Smooth muscle cell (in vitro differentiated cells): ENCODE measurements at regions not wholly inside any gene's neighbourhood (a gene's known extent, or its start where the extent isn't known, plus 50 kb on each side); places are given as distances from the start of the nearest gene placed in this dataset.

ENCODE experiments used
- DNase-seq: peaks from one replicate; lab custom pipeline; 2025; ENCODE audit not compliant: unreplicated experiment; lab: John Stamatoyannopoulos, UW
- H2AFZ ChIP-seq: fragments of 200-600 bp; sonication (generic); 2 replicates; pipeline ENCODE4 v1.6.0; 2016; ENCODE audit warnings: antibody characterized with exemption, low read depth, mild to moderate bottlenecking
- H3F3A ChIP-seq: fragments of 200-600 bp; sonication (generic); 2 replicates; pipeline ENCODE4 v1.6.0; 2017; ENCODE audit warnings: antibody characterized with exemption, low read depth
- H3K27ac ChIP-seq: fragments of 200-600 bp; sonication (generic); 2 replicates; pipeline ENCODE4 v1.5.1; 2016; ENCODE audit warnings: low read depth, mild to moderate bottlenecking
- H3K27me3 ChIP-seq: fragments of 200-600 bp; sonication (generic); 2 replicates; pipeline ENCODE4 v1.6.1; 2016; ENCODE audit warnings: low read depth, mild to moderate bottlenecking
- H3K36me3 ChIP-seq: fragments of 200-600 bp; sonication (generic); 2 replicates; pipeline ENCODE4 v1.5.1; 2016; ENCODE audit warnings: low read depth
- H3K4me1 ChIP-seq: fragments of 200-600 bp; sonication (generic); 2 replicates; pipeline ENCODE4 v1.5.1; 2016; ENCODE audit warnings: low read depth
- H3K4me2 ChIP-seq: fragments of 200-600 bp; sonication (generic); 2 replicates; pipeline ENCODE4 v1.6.0; 2016; ENCODE audit warnings: mild to moderate bottlenecking
- H3K4me3 ChIP-seq: fragments of 200-600 bp; sonication (generic); 2 replicates; pipeline ENCODE4 v1.5.1; 2016; ENCODE audit warnings: mild to moderate bottlenecking
- H3K79me2 ChIP-seq: fragments of 200-600 bp; sonication (generic); 2 replicates; pipeline ENCODE4 v1.6.0; 2016; ENCODE audit warnings: low read depth, mild to moderate bottlenecking
- H3K9ac ChIP-seq: fragments of 200-600 bp; sonication (generic); 2 replicates; pipeline ENCODE4 v1.6.0; 2016; ENCODE audit warnings: low read depth
- H3K9me3 ChIP-seq: fragments of 200-600 bp; sonication (generic); replicated peaks from 2 replicates; pipeline ENCODE4 v1.5.1; 2016; ENCODE audit warnings: low read depth
- H4K20me1 ChIP-seq: fragments of 200-600 bp; sonication (generic); 2 replicates; pipeline ENCODE4 v1.6.0; 2016; ENCODE audit warnings: low read depth
- WGBS: methylation state at CpG from one replicate; pipeline ENCODE4 v1.1.7; 2016; ENCODE audit warnings: low lambda C conversion rate; 5-methylcytosine and 5-hydroxymethylcytosine counted together
- TF ChIP-seq, protein P1 (sequence below): fragments of 200-600 bp; sonication (generic); IDR thresholded peaks from 2 replicates; pipeline ENCODE4 v1.5.1; 2017; ENCODE audit warnings: borderline replicate concordance, mild to moderate bottlenecking, antibody characterized with exemption; ENCODE audit not compliant: insufficient read depth, poor library complexity, severe bottlenecking

GRCh38 chr2:173500953-173501352, 146.3 kb downstream of the CDCA7 start:
- 82% methylated on average over 1 of the region's 1 CpG for WGBS
- Histone ChIP-seq H3K36me3 (no peaks in the 10 kb centered on the region), H3K4me3 (no peak overlapping the region), H3K9me3 (no peaks in the 10 kb centered on the region), H3F3A (no peaks in the 10 kb centered on the region), H2AFZ (no peak overlapping the region), H3K27ac (no peak overlapping the region), H4K20me1 (no peaks in the 10 kb centered on the region), H3K79me2 (no peaks in the 10 kb centered on the region), H3K9ac (no peak overlapping the region), H3K27me3 (peaks cover 1% of the 10 kb centered on the region), H3K4me1 (no peaks in the 10 kb centered on the region), H3K4me2 (no peak overlapping the region)
- DNase-seq, result no peak
- TF ChIP-seq, protein P1, sequence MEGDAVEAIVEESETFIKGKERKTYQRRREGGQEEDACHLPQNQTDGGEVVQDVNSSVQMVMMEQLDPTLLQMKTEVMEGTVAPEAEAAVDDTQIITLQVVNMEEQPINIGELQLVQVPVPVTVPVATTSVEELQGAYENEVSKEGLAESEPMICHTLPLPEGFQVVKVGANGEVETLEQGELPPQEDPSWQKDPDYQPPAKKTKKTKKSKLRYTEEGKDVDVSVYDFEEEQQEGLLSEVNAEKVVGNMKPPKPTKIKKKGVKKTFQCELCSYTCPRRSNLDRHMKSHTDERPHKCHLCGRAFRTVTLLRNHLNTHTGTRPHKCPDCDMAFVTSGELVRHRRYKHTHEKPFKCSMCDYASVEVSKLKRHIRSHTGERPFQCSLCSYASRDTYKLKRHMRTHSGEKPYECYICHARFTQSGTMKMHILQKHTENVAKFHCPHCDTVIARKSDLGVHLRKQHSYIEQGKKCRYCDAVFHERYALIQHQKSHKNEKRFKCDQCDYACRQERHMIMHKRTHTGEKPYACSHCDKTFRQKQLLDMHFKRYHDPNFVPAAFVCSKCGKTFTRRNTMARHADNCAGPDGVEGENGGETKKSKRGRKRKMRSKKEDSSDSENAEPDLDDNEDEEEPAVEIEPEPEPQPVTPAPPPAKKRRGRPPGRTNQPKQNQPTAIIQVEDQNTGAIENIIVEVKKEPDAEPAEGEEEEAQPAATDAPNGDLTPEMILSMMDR, result no peak

GRCh38 chr2:173502296-173502695, 147.6 kb downstream of the CDCA7 start:
- H3K4me2 ChIP-seq, result no peak overlapping the region
- H4K20me1 ChIP-seq, result no peaks in the 10 kb centered on the region
- H3F3A ChIP-seq, result no peaks in the 10 kb centered on the region
- no peak overlapping the region for H3K4me3 ChIP-seq
- H3K79me2 ChIP-seq, result no peaks in the 10 kb centered on the region
- no peak overlapping the region for H3K9ac ChIP-seq
- DNase-seq, result no peak
- TF ChIP-seq, protein P1, result no peak
- H3K36me3 ChIP-seq, result no peaks in the 10 kb centered on the region
- WGBS, result 84% methylated on average over 6 of the region's 6 CpGs
- H3K27ac ChIP-seq, result no peak overlapping the region
- H2AFZ ChIP-seq, result no peak overlapping the region
- H3K9me3 ChIP-seq, result no peaks in the 10 kb centered on the region
- peaks cover 10% of the 10 kb centered on the region for H3K27me3 ChIP-seq
- no peaks in the 10 kb centered on the region for H3K4me1 ChIP-seq

DNA sequence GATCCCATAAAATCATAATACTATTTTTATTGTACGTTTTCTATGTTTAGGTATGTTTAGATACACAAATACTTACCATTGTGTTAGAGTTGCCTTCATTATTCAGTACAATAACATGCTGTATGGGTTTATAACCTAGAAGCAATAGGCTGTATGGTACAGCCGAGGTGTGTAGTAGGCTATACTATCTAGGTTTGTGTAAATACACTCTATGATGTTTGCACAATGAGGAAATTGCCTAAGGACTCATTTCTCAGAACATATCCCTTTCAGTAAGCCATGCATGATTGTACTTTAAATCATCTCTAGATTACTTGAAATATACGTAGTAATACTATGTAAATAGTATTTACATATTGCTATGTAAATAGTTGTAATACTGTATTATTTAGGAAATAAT, 156.7 kb downstream of the CDCA7 start:
- Histone ChIP-seq H3K27ac (no peak overlapping the region), H3K27me3 (peaks cover 14% of the 10 kb centered on the region), H3K79me2 (no peaks in the 10 kb centered on the region), H3K36me3 (no peaks in the 10 kb centered on the region), H3K9ac (no peak overlapping the region), H3F3A (no peaks in the 10 kb centered on the region), H3K4me3 (no peak overlapping the region), H4K20me1 (no peaks in the 10 kb centered on the region), H3K4me1 (peaks cover 4% of the 10 kb centered on the region), H2AFZ (no peak overlapping the region), H3K4me2 (no peak overlapping the region), H3K9me3 (no peaks in the 10 kb centered on the region)
- 86% methylated on average over 3 of the region's 3 CpGs for WGBS
- no peak for DNase-seq
- TF ChIP-seq, protein P1, result no peak

- TF ChIP-seq, protein P1, result no peak
- H3K9ac ChIP-seq, result no peak overlapping the region
- no peak overlapping the region for H2AFZ ChIP-seq
- WGBS, result 70% methylated on average over 1 of the region's 1 CpG
- H3K27me3 ChIP-seq, result peaks cover 9% of the 10 kb centered on the region
- peaks cover 4% of the 10 kb centered on the region for H3K4me1 ChIP-seq
- no peaks in the 10 kb centered on the region for H3K36me3 ChIP-seq
- H3K27ac ChIP-seq, result no peak overlapping the region
- no peaks in the 10 kb centered on the region for H4K20me1 ChIP-seq
- DNase-seq, result no peak
- no peaks in the 10 kb centered on the region for H3K79me2 ChIP-seq
- H3K4me2 ChIP-seq, result no peak overlapping the region
- H3K4me3 ChIP-seq, result no peak overlapping the region
- no peaks in the 10 kb centered on the region for H3K9me3 ChIP-seq
- no peaks in the 10 kb centered on the region for H3F3A ChIP-seq
Measured at GRCh38 chr2:173511942-173512341, 157.3 kb downstream of the CDCA7 start.
